ENCODE measurements at regions not wholly inside any gene's neighbourhood (a gene's known extent, or its start where the extent isn't known, plus 50 kb on each side); places are given as distances from the start of the nearest gene placed in this dataset.

DNA sequence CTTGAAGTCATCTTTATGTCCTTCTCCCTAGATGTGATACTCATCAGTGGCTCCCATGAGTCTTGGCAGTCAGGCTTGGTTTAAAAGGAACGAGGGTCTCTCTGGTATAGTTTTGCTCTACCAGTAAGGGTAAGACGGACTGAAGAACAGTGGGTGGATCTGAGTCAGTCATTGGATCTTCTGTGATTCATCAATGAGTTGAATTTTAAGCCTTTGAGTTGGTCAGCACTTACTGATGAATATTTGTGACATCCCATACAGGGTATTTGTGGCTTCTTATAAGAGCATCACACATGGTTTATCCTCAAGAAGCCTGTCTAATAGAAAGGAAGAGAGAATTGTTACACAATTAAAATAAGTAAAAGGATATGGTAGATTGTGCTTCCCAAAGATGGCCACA is 87.3 kb upstream of the NAMPT start:
- no peak overlapping the region for H3K27ac ChIP-seq (ENCODE audit: low read depth, low read length, poor library complexity, severe bottlenecking)
- no peaks in the 10 kb centered on the region for H3K27me3 ChIP-seq (replicated peaks; ENCODE audit: insufficient read depth, low read depth, low read length, poor library complexity)
- DNase-seq (ENCODE audit: low spot score) = no peak
- no peak overlapping the region for H3K4me3 ChIP-seq (ENCODE audit: low read depth, low read length, poor library complexity, severe bottlenecking)
- ChIA-PET CTCF (no interaction called here), POLR2A (ENCODE audit: low non-redundant PET) (no interaction called here)
- H3K36me3 ChIP-seq (ENCODE audit: insufficient read depth, low read length, poor library complexity, severe bottlenecking) = no peaks in the 10 kb centered on the region
- no peaks in the 10 kb centered on the region for H3K9me3 ChIP-seq (ENCODE audit: low read depth, low read length, poor library complexity, severe bottlenecking)
- intact Hi-C loops (cut with micrococcal nuclease; ENCODE audit: unreplicated experiment) = no loop called here
- no peak for TF ChIP-seq EZH2 (IDR thresholded peaks at IDR 0.05; ENCODE audit: borderline replicate concordance, low read depth, low read length, poor library complexity, severe bottlenecking)
- TF ChIP-seq, protein P1, sequence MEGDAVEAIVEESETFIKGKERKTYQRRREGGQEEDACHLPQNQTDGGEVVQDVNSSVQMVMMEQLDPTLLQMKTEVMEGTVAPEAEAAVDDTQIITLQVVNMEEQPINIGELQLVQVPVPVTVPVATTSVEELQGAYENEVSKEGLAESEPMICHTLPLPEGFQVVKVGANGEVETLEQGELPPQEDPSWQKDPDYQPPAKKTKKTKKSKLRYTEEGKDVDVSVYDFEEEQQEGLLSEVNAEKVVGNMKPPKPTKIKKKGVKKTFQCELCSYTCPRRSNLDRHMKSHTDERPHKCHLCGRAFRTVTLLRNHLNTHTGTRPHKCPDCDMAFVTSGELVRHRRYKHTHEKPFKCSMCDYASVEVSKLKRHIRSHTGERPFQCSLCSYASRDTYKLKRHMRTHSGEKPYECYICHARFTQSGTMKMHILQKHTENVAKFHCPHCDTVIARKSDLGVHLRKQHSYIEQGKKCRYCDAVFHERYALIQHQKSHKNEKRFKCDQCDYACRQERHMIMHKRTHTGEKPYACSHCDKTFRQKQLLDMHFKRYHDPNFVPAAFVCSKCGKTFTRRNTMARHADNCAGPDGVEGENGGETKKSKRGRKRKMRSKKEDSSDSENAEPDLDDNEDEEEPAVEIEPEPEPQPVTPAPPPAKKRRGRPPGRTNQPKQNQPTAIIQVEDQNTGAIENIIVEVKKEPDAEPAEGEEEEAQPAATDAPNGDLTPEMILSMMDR (conservative IDR thresholded peaks at IDR 0.05; ENCODE audit: low read depth, low read length) = no peak
- no peaks in the 10 kb centered on the region for H3K4me1 ChIP-seq (ENCODE audit: insufficient read depth, low read length, poor library complexity, severe bottlenecking)
- no TSS peak for BruUV-seq (replicated peaks)

DNA sequence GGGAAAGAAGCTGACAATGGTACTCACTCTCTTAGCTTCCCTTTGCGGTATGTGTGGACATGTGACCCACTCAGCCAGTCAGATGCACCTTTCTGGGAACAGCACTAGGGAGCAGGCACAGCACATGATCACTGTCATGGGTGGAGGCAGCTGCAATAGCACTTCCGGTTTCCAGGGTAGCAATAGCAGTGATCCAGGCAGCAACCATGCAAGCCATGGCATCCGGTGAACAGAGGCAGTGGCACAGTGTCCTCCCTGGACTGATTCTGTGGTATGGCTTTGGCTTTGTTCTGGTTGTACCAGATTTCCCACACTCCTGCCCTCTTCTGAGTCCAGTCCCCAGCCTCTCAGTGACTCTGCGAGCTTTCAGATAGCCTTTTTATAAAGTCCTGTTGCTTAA is 86.8 kb upstream of the NAMPT start:
- no peaks in the 10 kb centered on the region for H3K27me3 ChIP-seq (replicated peaks; ENCODE audit: insufficient read depth, low read depth, low read length, poor library complexity)
- no TSS peak for BruUV-seq (replicated peaks)
- no peaks in the 10 kb centered on the region for H3K9me3 ChIP-seq (ENCODE audit: low read depth, low read length, poor library complexity, severe bottlenecking)
- DNase-seq (ENCODE audit: low spot score) = peak; percentile 10
- CTCF ChIA-PET = interaction anchor here (0.7 kb wide), 1 partner anchor 90 kb away, joined by 4 read pairs; no protein-coding TSS in a partner anchor
- TF ChIP-seq, protein P1 (conservative IDR thresholded peaks at IDR 0.05; ENCODE audit: low read depth, low read length) = peak; percentile 17; the same call in 1 of the 2 replicates
- TF ChIP-seq EZH2 (IDR thresholded peaks at IDR 0.05; ENCODE audit: borderline replicate concordance, low read depth, low read length, poor library complexity, severe bottlenecking) = no peak
- no peaks in the 10 kb centered on the region for H3K36me3 ChIP-seq (ENCODE audit: insufficient read depth, low read length, poor library complexity, severe bottlenecking)
- no peaks in the 10 kb centered on the region for H3K4me1 ChIP-seq (ENCODE audit: insufficient read depth, low read length, poor library complexity, severe bottlenecking)
- no peak overlapping the region for H3K4me3 ChIP-seq (ENCODE audit: low read depth, low read length, poor library complexity, severe bottlenecking)
- POLR2A ChIA-PET (ENCODE audit: low non-redundant PET) = no interaction called here
- H3K27ac ChIP-seq (ENCODE audit: low read depth, low read length, poor library complexity, severe bottlenecking) = no peak overlapping the region
- intact Hi-C loops (cut with micrococcal nuclease; ENCODE audit: unreplicated experiment) = no loop called here

- no peaks in the 10 kb centered on the region for H3K9me3 ChIP-seq (ENCODE audit: low read depth, low read length, poor library complexity, severe bottlenecking)
- CTCF ChIA-PET = no interaction called here
- no peaks in the 10 kb centered on the region for H3K4me1 ChIP-seq (ENCODE audit: insufficient read depth, low read length, poor library complexity, severe bottlenecking)
- intact Hi-C loops (cut with micrococcal nuclease; ENCODE audit: unreplicated experiment) = no loop called here
- no peak overlapping the region for H3K4me3 ChIP-seq (ENCODE audit: low read depth, low read length, poor library complexity, severe bottlenecking)
- no peaks in the 10 kb centered on the region for H3K27me3 ChIP-seq (replicated peaks; ENCODE audit: insufficient read depth, low read depth, low read length, poor library complexity)
- no TSS peak for BruUV-seq (replicated peaks)
- POLR2A ChIA-PET (ENCODE audit: low non-redundant PET) = no interaction called here
- H3K27ac ChIP-seq (ENCODE audit: low read depth, low read length, poor library complexity, severe bottlenecking) = no peak overlapping the region
- DNase-seq (ENCODE audit: low spot score) = no peak
- H3K36me3 ChIP-seq (ENCODE audit: insufficient read depth, low read length, poor library complexity, severe bottlenecking) = no peaks in the 10 kb centered on the region
- TF ChIP-seq EZH2 (IDR thresholded peaks at IDR 0.05; ENCODE audit: borderline replicate concordance, low read depth, low read length, poor library complexity, severe bottlenecking) = no peak
- TF ChIP-seq, protein P1 (conservative IDR thresholded peaks at IDR 0.05; ENCODE audit: low read depth, low read length) = no peak
These were observed 85.8 kb upstream of the NAMPT start for GRCh38 chr7:106370542-106370941.

Measured in A673 (cell line).